ENCODE measurements at regions not wholly inside any gene's neighbourhood (a gene's known extent, or its start where the extent isn't known, plus 50 kb on each side); places are given as distances from the start of the nearest gene placed in this dataset.

GRCh38 chr7:131108212-131108940, 219.3 kb upstream of the MKLN1 start:
- TF ChIP-seq CTCF (IDR thresholded peaks at IDR 0.05), result no peak
- no peak for TF ChIP-seq ZNF416 (CRISPR knock-in tag; IDR thresholded peaks at IDR 0.05)
- TF ChIP-seq FOXJ3 (CRISPR knock-in tag; IDR thresholded peaks at IDR 0.05; ENCODE audit: borderline replicate concordance), result no peak
- TF ChIP-seq NFE2L1 (CRISPR knock-in tag; IDR thresholded peaks at IDR 0.05), result no peak
- no peak for TF ChIP-seq ZBTB43 (CRISPR knock-in tag; IDR thresholded peaks at IDR 0.05)
- no peak for TF ChIP-seq STAT6 (CRISPR knock-in tag; conservative IDR thresholded peaks at IDR 0.05; ENCODE audit: low read depth)
- no peak for TF ChIP-seq FOXP1 (CRISPR knock-in tag; IDR thresholded peaks at IDR 0.05; ENCODE audit: borderline replicate concordance)
- no peak for TF ChIP-seq MAX (CRISPR knock-in tag; IDR thresholded peaks at IDR 0.05)
- TF ChIP-seq ELF4 (CRISPR knock-in tag; IDR thresholded peaks at IDR 0.05; ENCODE audit: low read depth), result no peak
- no peak for TF ChIP-seq ZMAT4 (CRISPR knock-in tag; IDR thresholded peaks at IDR 0.05)

Measured in WTC11 (cell line).